ENCODE measurements at regions not wholly inside any gene's neighbourhood (a gene's known extent, or its start where the extent isn't known, plus 50 kb on each side); places are given as distances from the start of the nearest gene placed in this dataset.

DNA sequence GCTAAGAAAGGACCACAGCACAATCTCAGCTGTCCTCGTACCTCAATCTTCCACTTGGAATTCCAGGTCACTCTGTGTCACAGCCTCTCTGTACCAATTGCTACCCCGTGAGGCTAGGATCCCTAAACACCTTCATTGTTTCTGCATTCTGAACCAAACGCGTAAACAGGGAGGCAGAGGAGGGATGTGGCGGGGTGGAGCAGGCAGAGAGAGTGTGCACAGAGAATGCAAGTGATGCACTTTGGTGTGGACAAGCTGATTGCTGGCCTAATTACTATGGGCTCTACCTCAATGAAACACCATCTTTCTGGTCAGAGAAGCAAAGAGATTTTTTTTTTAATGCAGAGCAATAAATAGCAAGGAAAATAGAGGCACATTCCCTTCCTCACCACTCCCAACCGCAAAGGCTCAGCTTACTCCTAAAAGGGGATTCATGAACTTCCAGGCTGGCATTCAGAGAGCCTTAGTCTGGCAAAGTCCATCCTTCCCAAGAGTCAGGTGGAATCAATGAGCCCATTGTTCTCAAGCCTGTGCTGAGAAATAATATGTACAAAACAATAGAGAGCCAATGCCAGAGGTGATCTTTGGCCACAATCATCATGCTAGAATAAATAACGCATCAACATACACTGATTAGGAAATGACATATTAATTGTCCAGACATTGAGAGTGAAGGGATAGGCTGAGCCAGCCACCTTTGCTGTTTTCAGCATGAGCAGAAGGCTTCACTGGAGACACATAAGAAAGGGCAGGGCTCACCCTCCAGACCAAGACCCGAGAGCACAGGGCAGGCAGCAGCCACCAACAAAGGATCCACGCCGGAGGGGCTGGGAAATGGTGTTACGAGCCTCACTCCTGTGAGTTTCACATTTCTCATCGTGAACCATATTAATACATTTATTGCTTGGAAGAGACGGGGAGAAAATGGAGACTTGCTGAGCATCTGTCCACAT lies 278.8 kb downstream of the ENC1 start:
- in situ Hi-C loops (cut with HindIII; ENCODE audit: low pct_unique_long_range_greater_than_20kb, low sequenced_read_pairs): no loop called here
- peak; percentile 53 for DNase-seq (ENCODE audit: low read depth, low spot score)

DNA sequence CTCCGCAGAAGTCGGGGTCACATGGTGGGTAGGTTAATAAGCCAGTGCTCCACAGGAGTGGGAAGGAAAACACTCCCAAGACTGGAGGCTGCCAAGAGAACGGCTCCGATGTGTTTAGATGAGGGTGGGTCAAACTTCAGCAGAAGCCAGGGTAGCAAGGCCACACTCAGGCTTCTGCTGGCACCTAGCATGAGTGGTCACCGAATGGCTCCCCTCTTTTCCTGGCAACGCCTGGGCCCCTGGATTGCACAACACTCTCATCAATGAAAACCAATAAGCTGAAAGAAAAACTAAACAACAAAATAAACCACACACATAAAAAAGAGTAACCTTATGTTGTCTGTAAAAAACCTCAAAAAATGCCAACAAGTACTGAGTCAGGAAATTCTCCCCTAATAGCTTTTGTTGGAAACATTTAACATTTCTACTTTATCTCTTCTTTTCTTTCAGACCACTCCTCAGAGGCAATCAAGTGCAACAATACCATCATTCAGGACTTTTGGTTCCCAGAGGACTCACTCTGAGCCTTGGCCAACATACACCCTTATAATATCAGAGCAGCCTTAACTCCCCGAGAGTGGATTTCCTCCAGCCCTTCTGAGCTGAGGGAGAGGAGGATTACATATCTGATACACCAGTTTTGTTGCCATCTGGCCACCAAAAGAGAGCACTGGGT lies 279.9 kb downstream of the ENC1 start:
- in situ Hi-C loops (cut with HindIII; ENCODE audit: low pct_unique_long_range_greater_than_20kb, low sequenced_read_pairs): no loop called here
- peak; percentile 32 for DNase-seq (ENCODE audit: low read depth, low spot score)

DNA sequence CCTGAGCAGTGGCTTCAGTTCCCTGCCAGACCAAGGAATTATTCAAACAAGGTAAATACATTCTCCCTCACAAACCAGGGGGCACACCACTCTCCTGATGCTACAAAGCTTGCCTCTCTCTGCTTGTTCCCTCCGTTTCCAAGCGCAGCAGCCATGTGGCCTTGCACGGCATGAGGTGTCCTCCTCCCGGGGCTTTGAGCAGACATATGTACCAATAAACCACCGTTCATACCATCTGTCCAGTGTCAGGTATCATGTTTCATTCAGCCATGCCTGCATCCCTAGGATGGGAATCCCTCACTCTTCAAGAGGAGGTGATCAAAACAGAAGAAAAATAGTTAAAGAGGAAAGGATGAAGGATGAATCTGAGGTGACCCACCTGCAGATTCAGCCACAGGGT lies 282.7 kb downstream of the ENC1 start:
- in situ Hi-C loops (cut with HindIII; ENCODE audit: low pct_unique_long_range_greater_than_20kb, low sequenced_read_pairs): no loop called here
- DNase-seq (ENCODE audit: low read depth, low spot score): no peak

DNA sequence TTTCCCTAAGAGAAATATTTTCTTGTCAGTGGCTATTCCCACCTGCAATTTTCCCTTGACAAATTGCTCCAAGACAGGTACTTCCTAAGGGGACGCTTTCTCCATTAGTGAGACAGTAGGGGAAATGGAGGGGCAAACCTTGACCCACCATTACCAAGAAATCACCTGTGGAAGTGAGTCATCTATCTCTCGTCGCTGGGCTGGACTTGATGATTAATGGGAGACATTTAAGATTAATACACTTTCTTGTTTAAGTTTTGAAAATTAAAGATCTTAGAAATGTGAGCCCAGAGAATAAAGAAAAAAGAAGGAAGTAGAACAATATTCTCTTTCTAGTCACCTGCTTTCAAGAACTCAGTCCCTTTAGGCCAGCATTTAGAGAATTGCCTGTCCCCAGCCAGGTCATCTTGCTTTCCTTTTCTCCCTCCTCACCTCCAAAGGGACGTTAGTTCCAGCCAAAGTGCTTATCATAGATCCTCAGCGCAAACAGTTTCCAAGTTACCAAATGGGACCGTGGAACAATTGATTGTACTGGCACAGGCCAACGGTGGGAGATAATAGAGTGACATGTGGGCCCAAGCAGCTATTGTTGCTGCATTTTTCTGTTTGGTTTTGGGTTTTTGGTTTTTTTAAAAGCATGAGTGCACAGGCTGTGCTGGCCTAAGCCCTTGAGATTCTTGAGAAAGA lies 284.4 kb downstream of the ENC1 start:
- DNase-seq (ENCODE audit: low read depth, low spot score): no peak
- in situ Hi-C loops (cut with HindIII; ENCODE audit: low pct_unique_long_range_greater_than_20kb, low sequenced_read_pairs): no loop called here

DNA sequence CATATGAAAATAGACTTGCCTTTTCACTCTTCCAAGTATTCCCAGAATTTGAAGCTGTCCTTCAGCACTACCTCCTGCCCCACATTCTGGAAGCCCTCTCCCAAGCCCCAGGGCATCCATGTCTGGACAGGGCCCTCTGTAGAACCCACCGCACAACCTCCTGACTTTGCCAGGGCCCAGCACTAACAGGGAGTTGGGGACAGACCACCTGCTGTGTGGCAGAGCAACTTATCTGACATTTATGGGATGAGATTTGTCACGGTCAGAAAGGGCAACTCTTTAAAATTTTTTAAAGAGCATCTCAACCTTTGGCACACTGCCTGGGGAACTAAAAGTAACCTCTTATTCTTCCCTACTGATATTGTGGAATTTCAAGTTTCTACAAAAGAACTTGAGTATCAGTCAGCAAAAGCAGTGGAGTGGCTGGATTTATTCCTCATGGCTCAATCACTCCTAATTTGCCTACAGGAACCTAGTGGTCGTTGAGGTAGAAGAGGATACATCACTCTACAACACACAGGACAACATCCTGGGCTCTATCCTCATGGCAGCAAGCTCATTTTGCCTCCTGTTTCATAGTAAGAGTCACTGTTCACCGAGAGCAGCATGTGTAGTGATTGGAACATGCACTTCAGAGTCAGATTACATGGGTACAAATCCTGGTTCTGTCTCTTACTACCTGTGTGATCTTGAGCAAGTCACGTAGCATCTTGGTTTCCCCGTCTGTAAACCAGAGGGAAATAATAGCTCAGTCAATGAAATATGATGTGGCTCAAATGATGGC lies 285.3 kb downstream of the ENC1 start:
- in situ Hi-C loops (cut with HindIII; ENCODE audit: low pct_unique_long_range_greater_than_20kb, low sequenced_read_pairs): no loop called here
- DNase-seq (ENCODE audit: low read depth, low spot score): no peak

DNA sequence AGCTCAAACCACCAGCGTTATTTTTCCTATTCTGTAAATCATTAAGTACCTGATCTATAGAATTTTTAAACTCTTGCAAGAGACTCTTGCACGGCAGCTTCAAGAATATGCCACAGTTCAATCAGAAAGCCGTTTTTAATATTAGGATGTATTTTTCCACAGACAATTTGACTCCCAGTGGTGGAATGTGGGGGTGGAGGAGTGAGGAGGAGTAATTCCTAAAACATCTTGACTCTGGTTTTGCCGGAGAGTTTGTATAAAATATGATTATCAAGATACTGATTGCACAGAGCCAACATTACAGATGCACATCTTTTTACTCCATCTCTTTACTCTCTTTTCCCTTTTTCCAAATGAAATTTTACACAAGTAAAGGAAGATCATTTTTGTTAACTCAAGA lies 288.3 kb downstream of the ENC1 start:
- in situ Hi-C loops (cut with HindIII; ENCODE audit: low pct_unique_long_range_greater_than_20kb, low sequenced_read_pairs): no loop called here
- DNase-seq (ENCODE audit: low read depth, low spot score): no peak

DNA sequence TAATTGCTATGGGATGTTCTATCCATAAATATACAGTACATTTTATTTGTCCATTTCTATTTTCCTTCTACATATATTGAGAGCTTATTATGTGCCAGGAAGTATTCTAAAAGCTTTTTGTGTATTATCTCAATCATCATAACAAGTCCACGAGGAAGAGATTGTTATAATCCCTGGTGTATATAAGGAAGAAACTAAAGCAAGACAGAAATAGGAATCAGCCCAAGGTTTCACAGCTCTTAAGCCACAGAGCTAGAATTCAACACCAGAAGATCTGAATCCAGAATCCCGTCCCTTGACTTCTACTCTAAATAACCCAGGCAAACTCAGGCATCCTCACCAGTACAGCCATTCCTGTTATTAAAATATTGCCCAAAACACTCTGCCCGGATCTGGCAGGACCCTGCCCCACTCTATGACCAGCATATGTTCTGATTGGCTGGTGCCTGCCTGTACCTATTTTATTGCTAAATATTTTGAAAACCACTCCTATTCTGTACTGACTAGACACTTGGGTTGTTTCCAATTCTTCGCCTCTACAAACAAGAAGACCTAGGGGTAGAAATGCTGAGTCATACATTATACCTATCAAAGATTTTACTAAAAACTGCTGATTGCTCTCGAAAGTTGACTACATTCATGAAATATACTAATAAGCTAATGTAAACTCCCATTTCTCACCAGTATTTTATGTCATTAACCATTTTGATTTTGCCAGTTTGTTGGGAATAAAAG lies 297.4 kb downstream of the ENC1 start:
- in situ Hi-C loops (cut with HindIII; ENCODE audit: low pct_unique_long_range_greater_than_20kb, low sequenced_read_pairs): no loop called here
- DNase-seq (ENCODE audit: low read depth, low spot score): no peak

DNA sequence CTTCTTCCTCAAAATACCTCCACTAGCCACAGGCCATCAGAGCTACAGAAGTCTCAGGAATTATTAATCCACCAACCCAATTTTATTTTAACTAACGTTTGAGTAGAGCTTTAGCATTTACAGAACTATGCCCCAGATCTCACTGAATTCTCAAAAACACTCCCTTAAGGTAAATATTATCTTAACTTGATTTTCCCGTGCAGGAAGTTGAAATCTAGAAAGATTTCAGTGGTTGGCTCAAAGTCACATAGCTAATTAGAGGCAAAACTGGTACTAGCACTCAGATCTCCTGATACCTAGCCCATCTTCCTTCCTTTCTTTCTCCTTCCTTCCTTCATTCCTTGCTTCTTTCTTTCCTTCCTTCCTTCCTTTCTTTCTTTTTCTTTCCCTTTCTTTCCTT lies 298.3 kb downstream of the ENC1 start:
- in situ Hi-C loops (cut with HindIII; ENCODE audit: low pct_unique_long_range_greater_than_20kb, low sequenced_read_pairs): no loop called here
- DNase-seq (ENCODE audit: low read depth, low spot score): no peak

DNA sequence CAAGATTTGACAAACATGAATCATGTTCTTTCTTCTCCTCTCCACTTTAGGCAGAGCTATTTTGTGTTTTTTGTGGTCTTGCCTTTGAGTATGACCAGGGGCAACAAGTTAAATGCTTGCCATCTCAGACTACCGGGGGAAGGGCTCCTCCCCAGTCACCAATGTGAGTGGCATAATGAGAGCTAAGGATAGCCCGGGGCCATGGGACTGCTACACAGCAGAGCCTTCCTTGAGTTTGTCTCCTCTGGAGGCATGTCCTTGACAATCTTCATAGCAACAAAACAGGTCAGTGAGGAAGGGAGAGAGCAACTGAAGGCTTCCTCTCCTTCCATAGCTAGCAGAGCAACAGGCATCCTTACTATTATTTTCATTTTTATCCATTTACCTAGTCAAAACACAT lies 299.3 kb downstream of the ENC1 start:
- DNase-seq (ENCODE audit: low read depth, low spot score): no peak
- in situ Hi-C loops (cut with HindIII; ENCODE audit: low pct_unique_long_range_greater_than_20kb, low sequenced_read_pairs): no loop called here

DNA sequence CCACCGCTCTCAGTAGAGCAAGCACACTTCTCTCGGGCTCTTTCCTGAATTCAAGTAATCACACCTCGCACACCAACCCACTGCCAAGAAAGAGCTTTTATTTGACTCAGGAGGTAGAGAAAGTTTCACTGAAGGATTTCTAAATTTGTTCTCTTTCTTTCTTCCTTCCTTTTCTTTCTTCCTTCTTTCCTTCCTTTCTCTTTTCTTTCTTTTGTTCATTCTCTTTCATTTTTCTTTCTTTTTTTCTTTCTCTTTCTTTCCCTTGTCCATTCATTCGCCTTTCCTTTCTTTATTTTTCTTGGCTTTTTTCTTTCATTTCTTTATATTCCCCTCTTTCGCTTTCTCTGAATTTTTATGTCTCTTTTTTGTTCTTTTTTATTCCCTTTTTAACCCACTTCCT lies 300.1 kb downstream of the ENC1 start:
- in situ Hi-C loops (cut with HindIII; ENCODE audit: low pct_unique_long_range_greater_than_20kb, low sequenced_read_pairs): no loop called here
- no peak for DNase-seq (ENCODE audit: low read depth, low spot score)

DNA sequence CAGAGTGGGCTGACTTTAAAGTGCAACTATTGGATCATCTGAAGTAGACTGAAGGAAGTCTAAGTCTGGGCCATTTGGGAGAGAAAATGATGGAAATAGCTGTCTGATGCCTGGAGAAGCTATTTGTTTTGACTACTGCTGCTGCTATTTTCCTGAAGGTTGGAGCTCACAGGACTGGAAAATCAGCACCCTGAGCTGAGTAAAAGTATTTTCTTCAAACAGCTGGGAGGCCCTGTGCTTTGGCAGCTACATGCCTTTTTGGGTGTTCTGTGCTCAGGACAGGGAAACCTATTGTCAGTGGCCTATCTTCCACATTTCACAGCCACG lies 302.6 kb downstream of the ENC1 start:
- DNase-seq (ENCODE audit: low read depth, low spot score): no peak
- in situ Hi-C loops (cut with HindIII; ENCODE audit: low pct_unique_long_range_greater_than_20kb, low sequenced_read_pairs): no loop called here

DNA sequence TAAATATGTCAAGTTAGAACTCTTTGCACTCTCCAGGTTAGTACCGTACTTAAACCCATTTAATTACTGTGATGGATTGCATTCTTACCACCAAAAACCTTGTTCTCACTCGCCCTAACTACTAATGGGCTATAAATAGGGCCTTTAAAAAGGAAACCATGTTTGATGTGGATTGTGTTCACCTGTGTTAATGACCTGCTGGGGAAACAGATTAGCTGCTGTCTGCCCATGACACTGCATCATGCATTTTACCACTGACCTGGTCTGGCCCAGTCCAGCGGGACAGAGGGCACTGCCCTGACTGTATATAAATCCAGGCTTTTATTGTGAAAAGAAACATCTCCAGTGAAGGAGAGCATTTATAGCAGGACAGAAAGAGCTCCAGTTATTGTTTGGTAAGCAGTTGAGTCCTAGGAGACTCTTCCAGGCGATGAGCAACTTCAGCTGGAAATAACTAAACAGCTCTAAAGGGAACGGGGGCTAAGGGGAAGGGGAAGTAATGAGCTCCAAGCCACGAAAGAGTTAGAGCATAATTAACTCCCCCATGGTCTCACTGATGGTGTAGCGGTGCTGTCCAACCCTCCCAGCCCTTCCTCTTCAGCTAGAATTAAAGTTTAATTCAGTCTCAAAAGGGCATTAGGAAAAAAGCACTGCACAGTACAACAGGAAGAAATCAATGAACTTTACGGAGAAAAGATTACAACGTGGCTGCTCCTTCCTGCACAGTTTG lies 303.1 kb downstream of the ENC1 start:
- in situ Hi-C loops (cut with HindIII; ENCODE audit: low pct_unique_long_range_greater_than_20kb, low sequenced_read_pairs): no loop called here
- DNase-seq (ENCODE audit: low read depth, low spot score): no peak

DNA sequence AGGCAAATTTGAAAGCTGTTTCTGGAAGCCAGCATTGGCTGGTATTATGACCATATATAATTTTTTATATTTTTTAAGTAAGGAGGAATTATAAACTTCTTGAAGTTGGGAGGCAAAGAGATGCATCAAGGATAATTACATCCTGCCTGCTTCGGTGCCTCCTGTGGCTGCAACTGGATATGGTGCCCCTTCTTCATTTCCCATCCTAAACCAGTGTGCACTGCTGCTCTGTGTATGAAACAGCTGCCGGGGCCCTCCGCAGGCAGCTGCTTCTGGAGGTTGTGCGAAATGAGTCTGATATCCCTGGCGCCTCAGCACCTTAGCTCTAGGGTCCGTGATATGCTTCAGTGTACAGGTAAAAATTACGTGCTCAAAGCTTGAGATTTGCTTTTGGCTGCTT lies 304.2 kb downstream of the ENC1 start:
- DNase-seq (ENCODE audit: low read depth, low spot score): no peak
- in situ Hi-C loops (cut with HindIII; ENCODE audit: low pct_unique_long_range_greater_than_20kb, low sequenced_read_pairs): no loop called here

DNA sequence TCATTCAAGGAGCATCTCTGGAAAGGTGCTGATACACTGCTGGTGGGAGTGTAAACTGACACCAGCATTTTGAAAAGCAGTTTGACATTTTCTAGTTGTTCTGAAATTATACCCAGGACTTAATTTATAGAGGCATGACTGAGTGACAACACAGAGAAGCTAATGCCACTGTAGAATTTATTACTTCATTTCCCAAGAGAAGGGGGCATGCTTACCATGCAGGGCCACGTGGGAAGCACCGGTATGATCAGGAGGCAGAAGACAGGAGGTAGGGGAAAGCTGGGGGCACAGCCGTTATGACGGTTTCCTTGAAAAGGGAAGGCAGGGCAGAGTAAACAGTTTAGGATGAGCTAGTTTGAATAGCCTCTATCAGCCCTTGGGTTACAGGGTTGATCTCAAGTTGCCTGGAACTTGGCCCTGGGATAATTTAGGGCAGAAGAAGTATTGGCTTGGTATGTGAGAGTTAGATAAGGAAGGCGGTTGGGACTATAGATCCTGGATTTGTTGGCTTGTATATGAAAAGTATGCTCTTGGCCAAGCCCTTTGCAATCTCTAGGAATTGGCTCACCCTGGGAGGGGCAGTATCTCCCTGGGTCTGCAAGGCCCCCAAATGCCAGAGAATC lies 305.7 kb downstream of the ENC1 start:
- no peak for DNase-seq (ENCODE audit: low read depth, low spot score)
- in situ Hi-C loops (cut with HindIII; ENCODE audit: low pct_unique_long_range_greater_than_20kb, low sequenced_read_pairs): no loop called here

DNA sequence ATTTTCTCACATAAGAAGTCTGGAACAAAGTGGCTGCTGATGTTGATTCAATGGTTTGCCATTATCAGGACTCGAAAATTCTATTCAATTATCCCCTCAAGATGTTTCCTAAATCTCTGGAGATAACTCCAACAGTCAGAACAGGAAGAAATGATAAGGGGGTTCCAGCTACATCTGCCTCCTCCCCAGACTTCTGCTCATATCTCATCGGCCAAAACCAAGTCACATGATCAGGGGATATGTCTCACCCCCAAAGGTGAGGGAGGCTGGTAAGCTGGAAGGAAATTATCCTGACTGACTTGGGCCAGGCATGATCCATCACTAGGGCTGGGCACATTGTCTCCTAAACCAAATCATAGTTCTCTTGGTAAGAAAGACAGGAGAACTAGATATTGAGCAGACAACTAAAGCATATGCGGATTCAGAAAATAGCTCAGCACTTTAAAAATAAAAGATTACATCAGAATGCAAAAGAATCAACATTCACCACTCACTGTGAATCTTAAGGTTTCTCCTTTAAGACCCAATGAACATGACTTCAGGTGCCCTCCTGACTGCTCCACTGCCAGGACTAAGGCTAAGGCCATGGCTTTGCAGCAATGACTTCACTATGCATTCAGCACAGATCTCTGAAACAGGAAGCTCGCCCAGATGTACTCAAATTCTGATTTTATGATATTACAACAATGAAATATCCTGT lies 306.3 kb downstream of the ENC1 start:
- in situ Hi-C loops (cut with HindIII; ENCODE audit: low pct_unique_long_range_greater_than_20kb, low sequenced_read_pairs): no loop called here
- no peak for DNase-seq (ENCODE audit: low read depth, low spot score)

DNA sequence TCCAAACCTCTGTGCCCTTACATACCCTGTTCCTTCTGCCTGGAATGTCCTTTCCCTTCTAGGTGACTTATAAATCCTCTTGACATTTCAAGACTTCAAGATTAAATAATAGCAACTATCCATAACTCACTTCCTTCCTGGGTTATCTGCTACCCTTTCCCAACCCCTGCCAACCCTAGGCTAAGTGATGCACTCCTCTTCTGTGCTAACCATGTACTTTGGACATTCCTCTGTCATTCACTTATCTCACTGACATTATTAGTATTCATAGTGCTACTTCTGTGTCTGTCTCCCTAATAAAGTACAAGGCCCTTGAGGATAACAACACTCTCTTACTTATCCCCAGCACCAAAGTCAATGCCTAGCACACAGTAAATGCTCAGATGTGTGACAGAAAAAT lies 307.1 kb downstream of the ENC1 start:
- in situ Hi-C loops (cut with HindIII; ENCODE audit: low pct_unique_long_range_greater_than_20kb, low sequenced_read_pairs): no loop called here
- no peak for DNase-seq (ENCODE audit: low read depth, low spot score)
